Parathyroid adenoma (tissue), 2 donors: ENCODE measurements at regions not wholly inside any gene's neighbourhood (a gene's known extent, or its start where the extent isn't known, plus 50 kb on each side); places are given as distances from the start of the nearest gene placed in this dataset.

ENCODE experiments used
- H2AFZ ChIP-seq: fragments of 300-600 bp; sonication (generic); one replicate; pipeline ENCODE4 v1.7.0; 2017; ENCODE audit warnings: antibody characterized with exemption, mild to moderate bottlenecking
- H3K27ac ChIP-seq: fragments of 300-600 bp; sonication (generic); one replicate; pipeline ENCODE4 v1.7.0; 2017
- H3K27me3 ChIP-seq: fragments of 300-600 bp; sonication (generic); one replicate; pipeline ENCODE4 v1.7.0; 2017; ENCODE audit warnings: low read length; ENCODE audit not compliant: control insufficient read depth, insufficient read depth
- H3K36me3 ChIP-seq: fragments of 300-600 bp; sonication (generic); one replicate; pipeline ENCODE4 v1.7.0; 2017; ENCODE audit warnings: low read length; ENCODE audit not compliant: control insufficient read depth, insufficient read depth
- H3K4me1 ChIP-seq: fragments of 300-600 bp; sonication (generic); one replicate; pipeline ENCODE4 v1.7.0; 2017; ENCODE audit warnings: control low read depth
- H3K4me2 ChIP-seq: fragments of 300-600 bp; sonication (generic); one replicate; pipeline ENCODE4 v1.7.0; 2017; ENCODE audit warnings: low read length
- H3K4me3 ChIP-seq: fragments of 300-600 bp; sonication (generic); one replicate; pipeline ENCODE4 v1.7.0; 2017; ENCODE audit warnings: low read depth, low read length
- H3K79me2 ChIP-seq: fragments of 300-600 bp; sonication (generic); one replicate; pipeline ENCODE4 v1.7.0; 2017; ENCODE audit warnings: control low read depth
- H3K9ac ChIP-seq: fragments of 300-600 bp; sonication (generic); one replicate; pipeline ENCODE4 v1.7.0; 2017; ENCODE audit warnings: mild to moderate bottlenecking
- H3K9me3 ChIP-seq: fragments of 300-600 bp; sonication (generic); one replicate; pipeline ENCODE4 v1.7.0; 2017; ENCODE audit warnings: low read length; ENCODE audit not compliant: control insufficient read depth
- TF ChIP-seq, protein P1 (sequence below): fragments of 300-600 bp; sonication (generic); IDR thresholded peaks from one replicate; pipeline ENCODE4 v1.7.0; 2017; ENCODE audit warnings: antibody characterized with exemption, mild to moderate bottlenecking
- donor health status: primary hyperparathyroidism.

- Histone ChIP-seq H3K36me3 (no peaks in the 10 kb centered on the region), H2AFZ (no peak overlapping the region), H3K27me3 (no peaks in the 10 kb centered on the region), H3K79me2 (no peaks in the 10 kb centered on the region), H3K4me3 (no peak overlapping the region), H3K27ac (no peak overlapping the region), H3K4me1 (no peaks in the 10 kb centered on the region), H3K9ac (no peak overlapping the region), H3K4me2 (no peak overlapping the region), H3K9me3 (no peaks in the 10 kb centered on the region)
- TF ChIP-seq, protein P1, sequence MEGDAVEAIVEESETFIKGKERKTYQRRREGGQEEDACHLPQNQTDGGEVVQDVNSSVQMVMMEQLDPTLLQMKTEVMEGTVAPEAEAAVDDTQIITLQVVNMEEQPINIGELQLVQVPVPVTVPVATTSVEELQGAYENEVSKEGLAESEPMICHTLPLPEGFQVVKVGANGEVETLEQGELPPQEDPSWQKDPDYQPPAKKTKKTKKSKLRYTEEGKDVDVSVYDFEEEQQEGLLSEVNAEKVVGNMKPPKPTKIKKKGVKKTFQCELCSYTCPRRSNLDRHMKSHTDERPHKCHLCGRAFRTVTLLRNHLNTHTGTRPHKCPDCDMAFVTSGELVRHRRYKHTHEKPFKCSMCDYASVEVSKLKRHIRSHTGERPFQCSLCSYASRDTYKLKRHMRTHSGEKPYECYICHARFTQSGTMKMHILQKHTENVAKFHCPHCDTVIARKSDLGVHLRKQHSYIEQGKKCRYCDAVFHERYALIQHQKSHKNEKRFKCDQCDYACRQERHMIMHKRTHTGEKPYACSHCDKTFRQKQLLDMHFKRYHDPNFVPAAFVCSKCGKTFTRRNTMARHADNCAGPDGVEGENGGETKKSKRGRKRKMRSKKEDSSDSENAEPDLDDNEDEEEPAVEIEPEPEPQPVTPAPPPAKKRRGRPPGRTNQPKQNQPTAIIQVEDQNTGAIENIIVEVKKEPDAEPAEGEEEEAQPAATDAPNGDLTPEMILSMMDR, result no peak
These were observed 145.1 kb downstream of the SAMD5 start for GRCh38 chr6:147653631-147654030.

DNA sequence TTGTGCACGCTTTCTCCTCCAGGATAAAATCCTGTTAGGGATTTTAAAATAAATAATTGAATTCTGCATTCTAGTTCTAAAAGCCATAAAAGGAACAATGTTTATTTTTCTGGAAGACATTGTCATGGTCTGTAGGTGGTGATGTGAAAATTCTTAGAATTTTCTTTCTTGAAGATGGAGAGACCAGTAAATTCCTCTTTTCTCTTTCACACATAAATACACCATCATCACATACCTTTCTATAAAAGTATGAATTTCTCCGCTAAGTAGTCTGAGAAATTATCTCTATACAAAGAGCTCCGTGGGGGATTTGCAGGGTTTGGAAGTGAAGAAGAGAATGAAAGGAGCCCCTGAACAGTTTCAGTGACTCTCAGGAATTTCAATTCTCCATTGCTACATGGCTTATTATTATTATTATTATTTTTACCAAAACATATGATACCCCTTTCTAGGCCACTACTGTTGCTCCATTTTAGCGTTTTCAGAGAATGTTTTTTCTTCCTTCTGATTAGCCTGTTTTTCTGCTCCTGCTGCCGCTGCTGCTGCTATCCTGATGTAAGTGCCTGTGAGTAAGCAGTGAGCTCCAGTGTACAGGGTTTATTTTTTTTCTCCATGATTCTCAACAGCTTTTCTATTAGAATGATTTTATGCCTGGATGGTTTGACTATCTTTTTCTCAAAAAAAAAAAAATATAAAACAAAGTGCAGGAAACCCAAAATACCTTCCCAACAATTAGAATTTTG, 145.8 kb downstream of the SAMD5 start:
- Histone ChIP-seq H3K9me3 (no peaks in the 10 kb centered on the region), H3K4me3 (no peak overlapping the region), H3K4me2 (no peak overlapping the region), H3K27ac (no peak overlapping the region), H3K9ac (no peak overlapping the region), H3K4me1 (no peaks in the 10 kb centered on the region), H3K79me2 (no peaks in the 10 kb centered on the region), H2AFZ (no peak overlapping the region), H3K27me3 (no peaks in the 10 kb centered on the region), H3K36me3 (no peaks in the 10 kb centered on the region)
- TF ChIP-seq, protein P1, result no peak

DNA sequence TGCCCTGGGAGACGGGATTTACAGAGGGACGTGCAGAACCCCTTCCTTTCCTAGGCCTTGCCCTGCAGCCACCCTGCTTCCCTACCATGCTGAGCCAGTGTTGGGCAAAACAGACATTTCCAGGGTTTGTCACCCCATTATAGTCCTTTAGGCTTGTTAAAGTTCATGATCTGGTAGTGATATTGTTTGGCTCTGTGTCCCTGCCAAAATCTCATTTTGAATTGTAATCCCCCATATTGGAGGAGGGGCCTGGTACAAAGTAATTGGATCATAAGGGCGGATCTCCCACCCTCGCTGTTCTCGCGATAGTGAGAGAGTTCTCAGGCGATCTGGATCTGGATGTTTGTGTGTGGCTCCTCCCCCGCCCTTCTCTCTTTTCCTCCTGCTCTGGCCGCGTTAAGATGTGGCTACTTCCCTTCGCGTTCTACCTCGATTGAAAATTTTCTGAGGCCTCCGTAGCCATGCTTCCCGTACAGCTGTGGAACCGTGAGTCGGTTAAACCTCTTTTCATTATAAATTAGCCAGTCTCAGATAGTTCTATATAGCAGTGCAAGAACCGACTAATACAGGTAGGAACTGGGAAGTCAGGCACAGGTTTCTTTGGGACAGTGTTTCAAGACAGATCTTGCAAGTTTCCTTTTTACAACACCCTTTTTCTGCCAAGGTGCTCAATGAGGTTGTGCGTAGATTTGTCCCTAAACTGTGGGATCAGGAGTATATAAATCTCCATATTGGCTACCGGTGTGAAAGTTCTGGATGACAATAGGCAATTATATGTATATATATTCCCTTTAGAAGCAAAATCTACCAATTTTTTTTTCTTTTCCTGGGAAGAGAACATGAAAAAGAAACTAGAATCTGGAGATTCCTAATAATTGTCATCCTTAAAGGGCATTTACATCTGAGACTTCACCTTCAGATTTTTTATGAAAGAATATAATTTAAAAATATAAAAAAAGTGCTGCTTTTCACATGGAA, 152.1 kb downstream of the SAMD5 start:
- Histone ChIP-seq H3K9me3 (no peaks in the 10 kb centered on the region), H3K9ac (no peak overlapping the region), H3K27ac (no peak overlapping the region), H3K4me3 (no peak overlapping the region), H3K79me2 (no peaks in the 10 kb centered on the region), H3K4me2 (no peak overlapping the region), H3K36me3 (no peaks in the 10 kb centered on the region), H3K4me1 (no peaks in the 10 kb centered on the region), H2AFZ (no peak overlapping the region), H3K27me3 (no peaks in the 10 kb centered on the region)
- TF ChIP-seq, protein P1, result no peak

- H3K36me3 ChIP-seq, result no peaks in the 10 kb centered on the region
- H3K4me2 ChIP-seq, result no peak overlapping the region
- TF ChIP-seq, protein P1, result no peak
- no peaks in the 10 kb centered on the region for H3K4me1 ChIP-seq
- H3K27ac ChIP-seq, result no peak overlapping the region
- H3K9ac ChIP-seq, result no peak overlapping the region
- no peak overlapping the region for H3K4me3 ChIP-seq
- H3K27me3 ChIP-seq, result no peaks in the 10 kb centered on the region
- no peak overlapping the region for H2AFZ ChIP-seq
- H3K79me2 ChIP-seq, result no peaks in the 10 kb centered on the region
- no peaks in the 10 kb centered on the region for H3K9me3 ChIP-seq
These were observed 154.2 kb downstream of the SAMD5 start for GRCh38 chr6:147662646-147663045.
